ENCODE measurements at regions not wholly inside any gene's neighbourhood (a gene's known extent, or its start where the extent isn't known, plus 50 kb on each side); places are given as distances from the start of the nearest gene placed in this dataset.

DNA sequence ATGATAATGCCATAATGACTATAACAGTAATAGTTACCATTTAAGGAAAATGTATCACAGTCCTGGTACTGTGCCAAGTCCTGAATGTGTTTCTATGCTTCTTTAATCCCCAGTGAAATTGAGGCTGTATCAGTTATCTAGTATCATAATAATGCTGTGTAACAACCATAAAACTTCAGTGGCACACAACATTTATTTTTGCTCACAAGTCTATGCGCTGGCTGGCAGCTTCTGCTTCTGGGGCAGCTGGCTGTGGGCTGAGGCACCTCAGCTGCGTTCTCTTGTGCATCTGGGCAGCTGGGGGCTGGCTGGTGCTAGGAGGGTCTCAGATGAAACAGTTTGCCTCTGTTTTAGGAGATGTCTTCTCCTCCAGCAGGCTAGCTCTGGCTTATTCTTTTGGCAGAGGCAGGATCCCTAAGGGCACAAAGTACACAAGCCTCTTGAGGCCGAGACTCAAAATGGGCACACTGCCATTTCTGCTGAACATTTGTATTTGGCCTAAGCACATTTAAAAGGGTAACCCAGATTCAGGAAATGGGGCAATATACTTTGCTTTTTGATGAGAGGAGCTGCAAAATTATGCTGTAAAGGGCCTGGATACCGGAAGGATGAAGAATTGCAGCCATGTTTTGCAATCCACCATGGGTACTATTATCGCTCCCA, 62.6 kb upstream of the DHX15 start:
- TF ChIP-seq, protein P1, sequence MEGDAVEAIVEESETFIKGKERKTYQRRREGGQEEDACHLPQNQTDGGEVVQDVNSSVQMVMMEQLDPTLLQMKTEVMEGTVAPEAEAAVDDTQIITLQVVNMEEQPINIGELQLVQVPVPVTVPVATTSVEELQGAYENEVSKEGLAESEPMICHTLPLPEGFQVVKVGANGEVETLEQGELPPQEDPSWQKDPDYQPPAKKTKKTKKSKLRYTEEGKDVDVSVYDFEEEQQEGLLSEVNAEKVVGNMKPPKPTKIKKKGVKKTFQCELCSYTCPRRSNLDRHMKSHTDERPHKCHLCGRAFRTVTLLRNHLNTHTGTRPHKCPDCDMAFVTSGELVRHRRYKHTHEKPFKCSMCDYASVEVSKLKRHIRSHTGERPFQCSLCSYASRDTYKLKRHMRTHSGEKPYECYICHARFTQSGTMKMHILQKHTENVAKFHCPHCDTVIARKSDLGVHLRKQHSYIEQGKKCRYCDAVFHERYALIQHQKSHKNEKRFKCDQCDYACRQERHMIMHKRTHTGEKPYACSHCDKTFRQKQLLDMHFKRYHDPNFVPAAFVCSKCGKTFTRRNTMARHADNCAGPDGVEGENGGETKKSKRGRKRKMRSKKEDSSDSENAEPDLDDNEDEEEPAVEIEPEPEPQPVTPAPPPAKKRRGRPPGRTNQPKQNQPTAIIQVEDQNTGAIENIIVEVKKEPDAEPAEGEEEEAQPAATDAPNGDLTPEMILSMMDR (IDR thresholded peaks at IDR 0.05): no peak
- no peak for TF ChIP-seq POLR2A (IDR thresholded peaks at IDR 0.05)

Measured in uterus (tissue), 2 donors.